Kidney (tissue), 13 donors: ENCODE measurements at regions not wholly inside any gene's neighbourhood (a gene's known extent, or its start where the extent isn't known, plus 50 kb on each side); places are given as distances from the start of the nearest gene placed in this dataset.
"Not testable (repeated sequence)": the region's sequence is repeated elsewhere in the genome, so short reads cannot be mapped to it uniquely, and the experiment has no call there.

Experiments used
- DNase-seq, 5 donors: peaks; one replicate each; pipeline ENCODE4 v3.0.0-alpha.2; 2013 to 2020
- FAIRE-seq: peaks from 2 replicates; lab custom pipeline; 2012; peaks lifted over from hg19 to GRCh38; lab: Jason Lieb, UNC
- H3K27ac ChIP-seq, 2 donors: one replicate each; pipeline ENCODE4 v1.7.0; 2013; ENCODE audit warnings: low read depth in 2 of 2, low read length in 2 of 2, inconsistent platforms in 1 of 2
- H3K27me3 ChIP-seq: one replicate; pipeline ENCODE4 v1.7.1; 2013; ENCODE audit warnings: low read length, inconsistent platforms; ENCODE audit not compliant: control insufficient read depth, insufficient read depth
- H3K36me3 ChIP-seq, 3 donors: one replicate each; pipeline versions ENCODE4 v1.7.0 to v1.7.1; 2013; ENCODE audit warnings: low read length in 3 of 3, control low read depth in 1 of 3, inconsistent platforms in 1 of 3; ENCODE audit not compliant: insufficient read depth in 3 of 3, control insufficient read depth in 2 of 3
- H3K4me1 ChIP-seq, 3 donors: one replicate each; pipeline versions ENCODE4 v1.7.0 to v1.7.1; 2013; ENCODE audit warnings: low read length in 3 of 3, inconsistent platforms in 1 of 3, low read depth in 1 of 3; ENCODE audit not compliant: control insufficient read depth in 2 of 3, insufficient read depth in 2 of 3
- H3K4me3 ChIP-seq, 3 donors: one replicate each; pipeline versions ENCODE4 v1.7.0 to v1.8.1; 2013; ENCODE audit warnings: low read length in 3 of 3, control low read depth in 1 of 3, inconsistent platforms in 1 of 3
- H3K9ac ChIP-seq, 3 donors: one replicate each; pipeline versions ENCODE4 v1.7.0 to v1.7.1; 2013; ENCODE audit warnings: low read length in 3 of 3, control low read depth in 1 of 3, inconsistent platforms in 1 of 3
- H3K9me3 ChIP-seq, 3 donors: one replicate each; pipeline versions ENCODE4 v1.7.0 to v1.7.1; 2013; ENCODE audit warnings: low read length in 3 of 3, control low read depth in 1 of 3, inconsistent platforms in 1 of 3; ENCODE audit not compliant: control insufficient read depth in 2 of 3, insufficient read depth in 1 of 3
- intact Hi-C: fragments of 100-400 bp; cut with DNase I; formaldehyde crosslinking; loops from one replicate; pipeline ENCODE4 v1.11.1; 2022
- TF ChIP-seq, protein P1 (sequence below): IDR thresholded peaks from 3 replicates; pipeline ENCODE4 v1.5.1; 2012; ENCODE audit warnings: mild to moderate bottlenecking, moderate library complexity, borderline replicate concordance; ENCODE audit not compliant: insufficient read depth; ENCODE audit errors: extremely low read depth
- donor health status: control.
- donor health status: control.
- donor health status: control.
- donor health status: control.
- donor health status: control.
- donor health status: DM: yes; HTN: yes; CAD: no.
- donor health status: Normal renal cell carcinoma (clear cell type).

DNA sequence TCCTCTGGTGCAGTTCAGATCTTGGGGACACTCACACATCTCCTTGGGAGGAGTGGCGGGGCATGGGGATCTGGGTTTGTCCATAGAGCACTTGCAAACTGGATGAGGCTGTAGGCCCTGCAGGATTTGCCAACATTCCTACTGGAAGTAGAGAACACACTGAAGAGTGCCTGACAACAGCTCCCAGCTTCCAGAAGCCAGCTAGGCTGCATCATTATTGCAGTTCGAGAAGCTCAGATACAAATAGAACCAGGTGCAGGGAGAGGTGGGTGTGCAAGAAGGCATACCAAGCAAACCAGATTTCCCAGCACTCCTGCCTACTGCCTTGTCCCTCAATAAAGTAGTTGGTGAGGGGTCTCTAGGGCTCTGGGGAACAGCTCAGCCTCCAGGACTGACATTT lies 52.5 kb downstream of the RHOB start:
- no peaks in the 10 kb centered on the region for H3K36me3 ChIP-seq
- no peaks in the 10 kb centered on the region for H3K9me3 ChIP-seq
- H3K4me3 ChIP-seq = no peak overlapping the region
- DNase-seq (no peak), FAIRE-seq (no peak)
- TF ChIP-seq, protein P1, sequence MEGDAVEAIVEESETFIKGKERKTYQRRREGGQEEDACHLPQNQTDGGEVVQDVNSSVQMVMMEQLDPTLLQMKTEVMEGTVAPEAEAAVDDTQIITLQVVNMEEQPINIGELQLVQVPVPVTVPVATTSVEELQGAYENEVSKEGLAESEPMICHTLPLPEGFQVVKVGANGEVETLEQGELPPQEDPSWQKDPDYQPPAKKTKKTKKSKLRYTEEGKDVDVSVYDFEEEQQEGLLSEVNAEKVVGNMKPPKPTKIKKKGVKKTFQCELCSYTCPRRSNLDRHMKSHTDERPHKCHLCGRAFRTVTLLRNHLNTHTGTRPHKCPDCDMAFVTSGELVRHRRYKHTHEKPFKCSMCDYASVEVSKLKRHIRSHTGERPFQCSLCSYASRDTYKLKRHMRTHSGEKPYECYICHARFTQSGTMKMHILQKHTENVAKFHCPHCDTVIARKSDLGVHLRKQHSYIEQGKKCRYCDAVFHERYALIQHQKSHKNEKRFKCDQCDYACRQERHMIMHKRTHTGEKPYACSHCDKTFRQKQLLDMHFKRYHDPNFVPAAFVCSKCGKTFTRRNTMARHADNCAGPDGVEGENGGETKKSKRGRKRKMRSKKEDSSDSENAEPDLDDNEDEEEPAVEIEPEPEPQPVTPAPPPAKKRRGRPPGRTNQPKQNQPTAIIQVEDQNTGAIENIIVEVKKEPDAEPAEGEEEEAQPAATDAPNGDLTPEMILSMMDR = no peak
- H3K4me1 ChIP-seq = peaks cover 0 to 14% (median 9%) of the 10 kb centered on the region in 3 donors
- intact Hi-C loops = no loop called here
- H3K27ac ChIP-seq = no peak overlapping the region
- H3K27me3 ChIP-seq = no peaks in the 10 kb centered on the region
- no peak overlapping the region for H3K9ac ChIP-seq

DNA sequence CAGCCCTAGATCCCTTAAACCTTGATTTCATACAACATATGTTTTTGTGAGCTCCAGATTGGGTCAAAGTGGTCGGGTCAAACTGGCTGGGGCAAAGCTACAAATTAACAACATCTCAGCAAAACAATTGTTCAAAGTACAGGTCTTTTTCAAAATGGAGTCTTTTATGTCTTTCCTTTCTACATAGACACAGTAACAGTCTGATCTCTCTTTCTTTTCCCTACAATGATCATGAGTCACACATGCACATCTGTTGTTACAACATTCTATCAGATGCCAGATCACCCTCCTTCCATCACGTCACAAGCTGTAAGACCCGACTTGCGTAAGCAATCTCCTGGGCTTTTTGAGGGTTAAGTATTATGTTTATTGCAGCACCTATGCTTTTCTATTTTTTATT lies 55.1 kb downstream of the RHOB start:
- Histone ChIP-seq H3K4me3 (no peak overlapping the region), H3K27ac (no peak overlapping the region), H3K4me1 (peaks cover 0 to 13% (median 7%) of the 10 kb centered on the region in 3 donors), H3K36me3 (no peaks in the 10 kb centered on the region), H3K9ac (no peak overlapping the region), H3K27me3 (no peaks in the 10 kb centered on the region), H3K9me3 (no peaks in the 10 kb centered on the region)
- TF ChIP-seq, protein P1 = no peak
- DNase-seq (no peak), FAIRE-seq (no peak)
- intact Hi-C loops = no loop called here

DNA sequence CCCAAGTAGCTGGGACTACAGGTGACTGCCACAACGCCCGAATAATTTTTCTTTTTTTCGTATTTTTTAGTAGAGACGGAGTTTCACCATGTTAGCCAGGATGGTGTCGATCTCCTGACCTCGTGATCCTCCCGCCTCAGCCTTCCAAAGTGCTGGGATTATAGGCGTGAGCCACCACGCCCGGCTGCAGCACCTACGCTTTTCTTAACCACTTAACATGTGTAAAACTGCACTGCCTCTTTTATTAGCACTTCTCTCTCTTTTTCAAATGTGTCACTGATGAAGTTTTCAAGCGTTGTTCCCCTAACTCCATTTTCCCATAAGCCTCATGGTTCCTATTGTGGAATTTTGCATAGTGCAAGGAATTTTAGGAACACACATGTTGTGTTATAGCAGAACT lies 55.6 kb downstream of the RHOB start:
- H3K27me3 ChIP-seq, DNase-seq, H3K9ac ChIP-seq, FAIRE-seq, intact Hi-C loops, H3K4me3 ChIP-seq, H3K27ac ChIP-seq, H3K9me3 ChIP-seq, H3K36me3 ChIP-seq: not testable (repeated sequence)
- H3K4me1 ChIP-seq = peaks cover 0 to 18% (median 9%) of the 10 kb centered on the region in 3 donors

DNA sequence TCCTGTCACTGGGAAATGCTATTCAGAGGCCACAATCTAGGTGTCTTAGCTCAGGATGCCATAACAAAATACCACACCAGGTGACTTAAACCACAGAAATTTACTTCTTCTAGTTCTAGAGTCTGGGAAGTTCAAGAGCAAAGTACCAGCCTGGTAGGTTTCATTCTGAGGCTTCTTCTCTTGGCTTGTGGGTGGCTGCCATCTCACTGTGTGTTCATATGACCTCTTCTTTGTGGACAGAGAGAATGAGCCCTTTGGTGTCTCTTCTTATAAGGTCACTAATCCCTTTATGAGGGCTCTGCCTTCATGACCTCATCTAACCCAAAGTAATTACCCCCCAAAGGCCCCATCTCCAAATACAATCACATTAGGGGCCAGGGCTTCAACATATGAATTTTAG lies 57.3 kb downstream of the RHOB start:
- intact Hi-C loops = no loop called here
- H3K36me3 ChIP-seq = no peaks in the 10 kb centered on the region
- no peak overlapping the region for H3K27ac ChIP-seq
- no peak overlapping the region for H3K4me3 ChIP-seq
- FAIRE-seq (no peak), DNase-seq (no peak)
- H3K4me1 ChIP-seq = peaks cover 0 to 19% (median 10%) of the 10 kb centered on the region in 3 donors
- H3K27me3 ChIP-seq = no peaks in the 10 kb centered on the region
- H3K9me3 ChIP-seq = no peaks in the 10 kb centered on the region
- TF ChIP-seq, protein P1 = no peak
- no peak overlapping the region for H3K9ac ChIP-seq
